GM12878 (cell line): ENCODE measurements at regions not wholly inside any gene's neighbourhood (a gene's known extent, or its start where the extent isn't known, plus 50 kb on each side); places are given as distances from the start of the nearest gene placed in this dataset.

Experiments
- BHLHE40 ChIP-seq, 2 experiments: fragments of 450-650 bp in 1 of 2; IDR thresholded peaks; 2 replicates each; pipeline ENCODE4 v1.6.1; 2011 to 2017; ENCODE audit warnings: low read depth in 2 of 2, borderline replicate concordance in 1 of 2, improper control_type of control experiment in 1 of 2, low read length in 1 of 2, mild to moderate bottlenecking in 1 of 2
- CTCF ChIP-seq, 3 experiments: IDR thresholded peaks in 2 of 3; conservative IDR thresholded peaks in 1 of 3; 2 replicates each; pipeline ENCODE4 v1.5.1; 2011; ENCODE audit warnings: low read depth in 3 of 3, low read length in 3 of 3, mild to moderate bottlenecking in 3 of 3, control low read depth in 2 of 3, moderate library complexity in 2 of 3, inconsistent platforms in 1 of 3, mixed read lengths in 1 of 3; ENCODE audit not compliant: control insufficient read depth in 2 of 3, insufficient read depth in 1 of 3; ENCODE audit errors: extremely low read depth in 1 of 3
- E4F1 ChIP-seq: fragments of 450-650 bp; IDR thresholded peaks from 2 replicates; pipeline ENCODE4 v1.6.1; 2018; ENCODE audit warnings: borderline replicate concordance, mild to moderate bottlenecking; ENCODE audit not compliant: partially characterized antibody
- ESRRA ChIP-seq: IDR thresholded peaks from 2 replicates; pipeline ENCODE4 v1.6.1; 2012; ENCODE audit warnings: mild to moderate bottlenecking, low read length, improper control_type of control experiment
- GABPA ChIP-seq: IDR thresholded peaks from 2 replicates; pipeline ENCODE4 v1.6.1; 2014; ENCODE audit warnings: antibody characterized with exemption, low read depth, mild to moderate bottlenecking, inconsistent platforms
- POLR2AphosphoS5 ChIP-seq: IDR thresholded peaks from 2 replicates; pipeline ENCODE4 v1.6.1; 2011; ENCODE audit warnings: mild to moderate bottlenecking, low read length, inconsistent platforms
- POU2F2 ChIP-seq: IDR thresholded peaks from 3 replicates; pipeline ENCODE4 v1.6.1; 2011; ENCODE audit warnings: low read depth, mild to moderate bottlenecking, low read length, borderline replicate concordance

DNA sequence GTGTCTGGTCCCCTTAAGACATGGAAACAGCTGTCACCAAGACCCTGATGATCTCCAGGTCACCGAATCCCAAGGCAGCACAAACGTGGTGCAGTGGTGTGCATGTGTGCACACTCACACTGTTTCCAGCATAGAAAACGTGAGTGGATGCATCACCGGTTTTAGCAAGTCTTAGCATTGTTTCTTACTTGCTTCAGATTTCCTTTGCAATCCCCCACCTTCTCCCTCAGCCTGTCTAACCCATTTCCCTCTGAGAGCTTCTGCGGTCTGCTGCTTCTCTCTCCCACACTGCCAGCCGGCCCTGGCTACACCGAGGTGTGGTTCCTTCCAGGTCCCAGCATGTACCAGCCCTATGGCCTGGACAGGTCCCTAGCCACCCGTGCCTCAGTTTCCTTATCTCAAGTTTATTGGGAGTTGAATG is 343.4 kb upstream of the HS6ST1 start:
- TF ChIP-seq POLR2AphosphoS5, result no peak
- no peak for TF ChIP-seq POU2F2
- TF ChIP-seq ESRRA, result no peak
- TF ChIP-seq GABPA, result no peak
- TF ChIP-seq E4F1, result no peak
- no peak for TF ChIP-seq BHLHE40 (IDR thresholded peaks at IDR 0.05; ENCODE audit: borderline replicate concordance in 1 of 2, low read depth in 2 of 2, low read length in 1 of 2)
- TF ChIP-seq CTCF (IDR thresholded peaks at IDR 0.05 in 2 of 3, conservative IDR thresholded peaks at IDR 0.05 in 1 of 3; ENCODE audit: control insufficient read depth in 2 of 3, extremely low read depth in 1 of 3, insufficient read depth in 1 of 3, low read depth in 3 of 3, low read length in 3 of 3), result no peak
